ENCODE measurements at regions not wholly inside any gene's neighbourhood (a gene's known extent, or its start where the extent isn't known, plus 50 kb on each side); places are given as distances from the start of the nearest gene placed in this dataset.

DNA sequence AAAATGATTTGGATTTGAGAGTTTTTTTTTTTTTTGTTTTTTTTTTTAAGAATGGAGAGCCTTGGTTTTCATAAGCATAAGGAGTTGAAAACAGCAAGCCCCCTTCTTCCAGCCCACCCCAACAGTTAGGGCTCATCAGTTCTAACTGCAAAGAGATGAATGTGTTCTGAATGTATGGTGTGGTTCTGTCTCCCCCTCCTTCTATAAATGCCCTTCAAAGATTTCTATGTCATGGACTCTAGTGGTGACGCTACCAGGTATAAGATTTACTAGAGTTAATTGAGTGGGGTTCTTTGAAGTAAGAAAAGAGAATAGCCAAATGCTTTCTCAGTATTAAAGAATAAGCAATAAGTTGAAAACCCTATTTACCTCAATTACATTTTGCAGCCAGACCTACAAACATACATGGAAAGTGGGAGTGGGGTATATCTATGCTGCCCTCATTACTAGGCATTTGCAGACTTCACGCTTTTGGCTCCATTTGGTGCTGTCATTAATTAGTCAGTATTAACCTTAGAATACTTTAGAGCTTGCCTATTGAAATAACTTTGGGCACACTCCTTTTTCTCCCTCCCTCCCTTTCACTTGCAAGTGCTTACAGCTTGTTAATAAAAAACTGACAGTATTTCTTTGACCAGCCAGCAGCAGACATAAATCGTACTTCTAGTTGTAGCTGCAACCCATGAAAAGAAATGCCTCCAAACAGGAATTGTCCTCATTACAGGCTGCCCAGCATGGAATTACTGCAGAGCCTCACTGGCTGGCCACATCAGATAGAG, 667.2 kb upstream of the ZNF608 start:
- TF ChIP-seq, protein P1, sequence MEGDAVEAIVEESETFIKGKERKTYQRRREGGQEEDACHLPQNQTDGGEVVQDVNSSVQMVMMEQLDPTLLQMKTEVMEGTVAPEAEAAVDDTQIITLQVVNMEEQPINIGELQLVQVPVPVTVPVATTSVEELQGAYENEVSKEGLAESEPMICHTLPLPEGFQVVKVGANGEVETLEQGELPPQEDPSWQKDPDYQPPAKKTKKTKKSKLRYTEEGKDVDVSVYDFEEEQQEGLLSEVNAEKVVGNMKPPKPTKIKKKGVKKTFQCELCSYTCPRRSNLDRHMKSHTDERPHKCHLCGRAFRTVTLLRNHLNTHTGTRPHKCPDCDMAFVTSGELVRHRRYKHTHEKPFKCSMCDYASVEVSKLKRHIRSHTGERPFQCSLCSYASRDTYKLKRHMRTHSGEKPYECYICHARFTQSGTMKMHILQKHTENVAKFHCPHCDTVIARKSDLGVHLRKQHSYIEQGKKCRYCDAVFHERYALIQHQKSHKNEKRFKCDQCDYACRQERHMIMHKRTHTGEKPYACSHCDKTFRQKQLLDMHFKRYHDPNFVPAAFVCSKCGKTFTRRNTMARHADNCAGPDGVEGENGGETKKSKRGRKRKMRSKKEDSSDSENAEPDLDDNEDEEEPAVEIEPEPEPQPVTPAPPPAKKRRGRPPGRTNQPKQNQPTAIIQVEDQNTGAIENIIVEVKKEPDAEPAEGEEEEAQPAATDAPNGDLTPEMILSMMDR (IDR thresholded peaks at IDR 0.05), result no peak
- TF ChIP-seq POLR2A (IDR thresholded peaks at IDR 0.05), result no peak
